ENCODE measurements at regions not wholly inside any gene's neighbourhood (a gene's known extent, or its start where the extent isn't known, plus 50 kb on each side); places are given as distances from the start of the nearest gene placed in this dataset.

DNA sequence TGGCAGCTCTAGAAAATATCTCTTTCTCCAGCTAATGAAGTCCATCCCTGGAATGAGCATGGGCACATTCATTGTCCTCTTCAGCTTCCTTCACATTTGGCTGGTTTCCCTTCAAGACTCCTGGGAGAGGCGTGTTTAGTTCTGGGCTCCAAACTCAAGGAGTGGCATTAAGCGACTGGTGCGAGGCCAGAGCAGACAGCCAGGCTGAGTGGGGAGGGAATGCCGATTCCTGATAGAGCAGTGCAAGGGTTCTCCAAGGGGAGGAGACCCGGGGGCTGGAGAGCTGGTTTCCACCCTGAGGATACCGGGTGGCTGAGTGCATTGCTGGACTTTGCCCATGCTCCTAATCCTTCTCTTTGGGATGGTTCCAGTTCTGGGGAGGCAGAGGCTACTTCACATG, 372.1 kb downstream of the RPS24 start:
- no peaks in the 10 kb centered on the region for H3K79me2 ChIP-seq (ENCODE audit: low read depth)
- no peaks in the 10 kb centered on the region for H4K20me1 ChIP-seq (ENCODE audit: insufficient read depth)
- no peak overlapping the region for H3K27ac ChIP-seq
- no peak for DNase-seq
- no peak overlapping the region for H3K4me2 ChIP-seq
- POLR2A ChIA-PET (ENCODE audit: unreplicated experiment) = no interaction called here
- H3F3A ChIP-seq (ENCODE audit: insufficient read depth, low read depth) = no peaks in the 10 kb centered on the region
- no peak for TF ChIP-seq EZH2 (IDR thresholded peaks at IDR 0.05; ENCODE audit: low read depth)
- TF ChIP-seq, protein P1, sequence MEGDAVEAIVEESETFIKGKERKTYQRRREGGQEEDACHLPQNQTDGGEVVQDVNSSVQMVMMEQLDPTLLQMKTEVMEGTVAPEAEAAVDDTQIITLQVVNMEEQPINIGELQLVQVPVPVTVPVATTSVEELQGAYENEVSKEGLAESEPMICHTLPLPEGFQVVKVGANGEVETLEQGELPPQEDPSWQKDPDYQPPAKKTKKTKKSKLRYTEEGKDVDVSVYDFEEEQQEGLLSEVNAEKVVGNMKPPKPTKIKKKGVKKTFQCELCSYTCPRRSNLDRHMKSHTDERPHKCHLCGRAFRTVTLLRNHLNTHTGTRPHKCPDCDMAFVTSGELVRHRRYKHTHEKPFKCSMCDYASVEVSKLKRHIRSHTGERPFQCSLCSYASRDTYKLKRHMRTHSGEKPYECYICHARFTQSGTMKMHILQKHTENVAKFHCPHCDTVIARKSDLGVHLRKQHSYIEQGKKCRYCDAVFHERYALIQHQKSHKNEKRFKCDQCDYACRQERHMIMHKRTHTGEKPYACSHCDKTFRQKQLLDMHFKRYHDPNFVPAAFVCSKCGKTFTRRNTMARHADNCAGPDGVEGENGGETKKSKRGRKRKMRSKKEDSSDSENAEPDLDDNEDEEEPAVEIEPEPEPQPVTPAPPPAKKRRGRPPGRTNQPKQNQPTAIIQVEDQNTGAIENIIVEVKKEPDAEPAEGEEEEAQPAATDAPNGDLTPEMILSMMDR (conservative IDR thresholded peaks at IDR 0.05) = no peak
- H3K9me2 ChIP-seq (ENCODE audit: insufficient read depth) = no peaks in the 10 kb centered on the region
- H3K36me3 ChIP-seq (ENCODE audit: low read depth) = no peaks in the 10 kb centered on the region
- H3K4me3 ChIP-seq = no peak overlapping the region
- CTCF ChIA-PET = no interaction called here
- BruUV-seq (replicated peaks) = no TSS peak
- H2AFZ ChIP-seq = no peak overlapping the region
- H3K9me3 ChIP-seq (ENCODE audit: insufficient read depth, low read depth) = no peaks in the 10 kb centered on the region
- intact Hi-C loops (cut with micrococcal nuclease; ENCODE audit: unreplicated experiment) = no loop called here
- no peaks in the 10 kb centered on the region for H3K4me1 ChIP-seq (replicated peaks; ENCODE audit: insufficient read depth)
- H3K27me3 ChIP-seq (ENCODE audit: insufficient read depth, low read depth) = peaks cover 47% of the 10 kb centered on the region; the same call in 1 of the 2 replicates

DNA sequence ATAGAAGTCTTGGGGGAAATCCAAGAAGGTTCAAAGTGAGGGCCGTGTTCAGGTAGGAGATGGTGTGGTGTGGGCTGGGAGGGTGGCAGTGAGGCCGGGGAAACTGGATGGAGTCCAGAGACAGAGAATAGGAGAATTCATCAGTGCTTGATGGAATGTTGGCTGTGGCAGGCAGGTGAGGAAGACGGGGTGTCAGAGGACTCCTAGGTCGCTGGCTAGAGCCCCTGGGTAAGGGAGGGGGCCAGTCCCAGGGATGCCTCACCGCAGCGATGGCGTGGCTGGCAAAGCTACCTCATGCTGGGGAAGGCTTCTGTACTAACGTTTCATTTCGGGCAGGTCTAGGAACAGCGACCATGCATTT, 373.0 kb downstream of the RPS24 start:
- no peaks in the 10 kb centered on the region for H4K20me1 ChIP-seq (ENCODE audit: insufficient read depth)
- TF ChIP-seq EZH2 (IDR thresholded peaks at IDR 0.05; ENCODE audit: low read depth) = no peak
- TF ChIP-seq, protein P1 (conservative IDR thresholded peaks at IDR 0.05) = no peak

DNA sequence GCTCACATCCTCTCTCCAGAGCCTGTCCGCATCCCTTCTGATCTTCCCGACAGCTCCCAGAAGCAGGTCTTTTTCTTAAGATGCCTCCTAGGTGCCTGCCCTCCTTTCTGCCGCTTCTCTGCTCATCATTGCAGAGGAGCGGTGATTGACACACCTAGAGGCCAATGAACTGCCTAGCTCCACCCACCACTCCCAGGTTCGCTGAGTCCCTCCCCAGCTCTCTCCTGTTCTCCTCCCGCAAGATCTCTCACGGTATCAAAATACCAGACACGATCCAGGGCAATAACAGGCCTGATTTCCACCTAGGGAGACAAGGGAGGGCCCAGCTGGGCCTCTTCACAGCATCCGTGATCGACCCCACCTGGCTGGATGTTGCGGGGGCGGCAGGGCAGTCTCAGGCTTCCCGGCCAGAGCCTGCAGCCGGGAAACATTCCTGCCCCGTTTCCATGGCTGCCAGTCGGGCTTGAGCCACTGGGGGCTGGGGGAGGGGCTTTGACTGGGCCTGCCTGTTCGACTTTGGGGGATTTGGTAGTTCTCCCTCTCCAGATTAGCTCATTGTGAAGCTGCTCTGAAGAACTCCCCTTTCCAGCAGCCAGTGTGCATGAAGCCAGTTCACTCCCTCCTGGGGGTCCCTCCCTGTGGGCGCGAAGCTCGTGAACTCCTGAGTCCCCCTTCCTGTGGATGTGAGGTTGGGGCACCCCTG, 373.5 kb downstream of the RPS24 start:
- H3K4me3 ChIP-seq = peak overlapping the region; percentile 36; the same call in 1 of the 2 replicates
- ChIA-PET POLR2A (ENCODE audit: unreplicated experiment) (no interaction called here), CTCF (interaction anchor here (0.5 to 0.6 kb wide), 2 partner anchors 49 to 795 kb away, joined by 3 to 4 read pairs; no protein-coding TSS in a partner anchor)
- no peak overlapping the region for H2AFZ ChIP-seq
- no peaks in the 10 kb centered on the region for H3K9me3 ChIP-seq (ENCODE audit: insufficient read depth, low read depth)
- H3K9me2 ChIP-seq (ENCODE audit: insufficient read depth) = no peaks in the 10 kb centered on the region
- no peaks in the 10 kb centered on the region for H3K36me3 ChIP-seq (ENCODE audit: low read depth)
- H3K4me1 ChIP-seq (replicated peaks; ENCODE audit: insufficient read depth) = no peaks in the 10 kb centered on the region
- DNase-seq = peak; percentile 68 to 70
- intact Hi-C loops (cut with micrococcal nuclease; ENCODE audit: unreplicated experiment) = loop anchor here (1.0 kb wide), 1 partner anchor 25 kb away; no protein-coding TSS in a partner anchor
- H3F3A ChIP-seq (ENCODE audit: insufficient read depth, low read depth) = no peaks in the 10 kb centered on the region
- BruUV-seq (replicated peaks) = no TSS peak
- H4K20me1 ChIP-seq (ENCODE audit: insufficient read depth) = no peaks in the 10 kb centered on the region
- TF ChIP-seq, protein P1 (conservative IDR thresholded peaks at IDR 0.05) = no peak
- no peak for TF ChIP-seq EZH2 (IDR thresholded peaks at IDR 0.05; ENCODE audit: low read depth)
- peaks cover 47% of the 10 kb centered on the region; the same call in 1 of the 2 replicates for H3K27me3 ChIP-seq (ENCODE audit: insufficient read depth, low read depth)
- no peak overlapping the region for H3K27ac ChIP-seq
- H3K79me2 ChIP-seq (ENCODE audit: low read depth) = no peaks in the 10 kb centered on the region
- H3K4me2 ChIP-seq = peak overlapping the region; percentile 59

More for the DNA sequence above, 373.0 kb downstream of the RPS24 start:
- Histone ChIP-seq H2AFZ (no peak overlapping the region), H3K36me3 (ENCODE audit: low read depth) (no peaks in the 10 kb centered on the region), H3K4me1 (replicated peaks; ENCODE audit: insufficient read depth) (no peaks in the 10 kb centered on the region), H3K9me2 (ENCODE audit: insufficient read depth) (no peaks in the 10 kb centered on the region), H3K79me2 (ENCODE audit: low read depth) (no peaks in the 10 kb centered on the region), H3K27ac (no peak overlapping the region), H3F3A (ENCODE audit: insufficient read depth, low read depth) (no peaks in the 10 kb centered on the region), H3K4me3 (no peak overlapping the region), H3K9me3 (ENCODE audit: insufficient read depth, low read depth) (no peaks in the 10 kb centered on the region), H3K4me2 (0 out of 2 replicates have a peak overlapping the region, but pooled peaks have one; percentile 59), H3K27me3 (ENCODE audit: insufficient read depth, low read depth) (peaks cover 47% of the 10 kb centered on the region; the same call in 1 of the 2 replicates)
- ChIA-PET POLR2A (ENCODE audit: unreplicated experiment) (no interaction called here), CTCF (interaction anchor here (0.5 kb wide), 1 partner anchor 795 kb away, joined by 4 read pairs; no protein-coding TSS in a partner anchor)
- intact Hi-C loops (cut with micrococcal nuclease; ENCODE audit: unreplicated experiment) = loop anchor here (1.0 kb wide), 1 partner anchor 24 kb away; no protein-coding TSS in a partner anchor
- no TSS peak for BruUV-seq (replicated peaks)
- no peak for DNase-seq

All from PC-9 (cell line).